ENCODE measurements at regions not wholly inside any gene's neighbourhood (a gene's known extent, or its start where the extent isn't known, plus 50 kb on each side); places are given as distances from the start of the nearest gene placed in this dataset.
"Not testable (repeated sequence)": the region's sequence is repeated elsewhere in the genome, so short reads cannot be mapped to it uniquely, and the experiment has no call there.

- no peak for DNase-seq
Measured at GRCh38 chr3:4030624-4031023, 231.4 kb downstream of the LRRN1 start.

- DNase-seq: no peak
Measured at GRCh38 chr3:4033296-4033695, 234.1 kb downstream of the LRRN1 start.

GRCh38 chr3:4036046-4036445 is 236.8 kb downstream of the LRRN1 start:
- DNase-seq: no peak

GRCh38 chr3:4038351-4038750 is 239.1 kb downstream of the LRRN1 start:
- no peak for DNase-seq

GRCh38 chr3:4042070-4042469 is 242.8 kb downstream of the LRRN1 start:
- no peak for DNase-seq

- no peak for DNase-seq
Measured at GRCh38 chr3:4042869-4043268, 243.6 kb downstream of the LRRN1 start.

- DNase-seq: no peak
Measured at GRCh38 chr3:4043867-4044575, 244.8 kb downstream of the LRRN1 start.

GRCh38 chr3:4044619-4045018 is 245.4 kb downstream of the LRRN1 start:
- DNase-seq: no peak

- DNase-seq: no peak
Measured at GRCh38 chr3:4045756-4046155, 246.5 kb downstream of the LRRN1 start.

GRCh38 chr3:4047366-4047765 is 248.1 kb downstream of the LRRN1 start:
- DNase-seq: no peak

GRCh38 chr3:4052706-4053105 is 250.5 kb upstream of the SETMAR start:
- no peak for DNase-seq

GRCh38 chr3:4053975-4054374 is 249.2 kb upstream of the SETMAR start:
- DNase-seq: no peak

GRCh38 chr3:4060064-4060463 is 243.1 kb upstream of the SETMAR start:
- DNase-seq: no peak

GRCh38 chr3:4060603-4061002 is 242.6 kb upstream of the SETMAR start:
- DNase-seq: no peak

- peak; percentile 35 for DNase-seq
Measured at GRCh38 chr3:4061195-4061594, 242.0 kb upstream of the SETMAR start.

- DNase-seq: no peak
Measured at GRCh38 chr3:4061783-4062360, 241.3 kb upstream of the SETMAR start.

GRCh38 chr3:4062621-4063020 is 240.5 kb upstream of the SETMAR start:
- no peak for DNase-seq

- DNase-seq: peak; percentile 52
Measured at GRCh38 chr3:4063916-4064574, 239.1 kb upstream of the SETMAR start.

GRCh38 chr3:4065085-4065484 is 238.1 kb upstream of the SETMAR start:
- no peak for DNase-seq

- DNase-seq: no peak
Measured at GRCh38 chr3:4065554-4065953, 237.6 kb upstream of the SETMAR start.

- peak; percentile 12 for DNase-seq
Measured at GRCh38 chr3:4067893-4068292, 235.3 kb upstream of the SETMAR start.

GRCh38 chr3:4069796-4070195 is 233.4 kb upstream of the SETMAR start:
- DNase-seq: no peak

- DNase-seq: peak; percentile 25
Measured at GRCh38 chr3:4071481-4072184, 231.5 kb upstream of the SETMAR start.

GRCh38 chr3:4077278-4077677 is 225.9 kb upstream of the SETMAR start:
- not testable (repeated sequence) for DNase-seq

Measured in OCI-M1 (cell line).